ENCODE measurements at regions not wholly inside any gene's neighbourhood (a gene's known extent, or its start where the extent isn't known, plus 50 kb on each side); places are given as distances from the start of the nearest gene placed in this dataset.

DNA sequence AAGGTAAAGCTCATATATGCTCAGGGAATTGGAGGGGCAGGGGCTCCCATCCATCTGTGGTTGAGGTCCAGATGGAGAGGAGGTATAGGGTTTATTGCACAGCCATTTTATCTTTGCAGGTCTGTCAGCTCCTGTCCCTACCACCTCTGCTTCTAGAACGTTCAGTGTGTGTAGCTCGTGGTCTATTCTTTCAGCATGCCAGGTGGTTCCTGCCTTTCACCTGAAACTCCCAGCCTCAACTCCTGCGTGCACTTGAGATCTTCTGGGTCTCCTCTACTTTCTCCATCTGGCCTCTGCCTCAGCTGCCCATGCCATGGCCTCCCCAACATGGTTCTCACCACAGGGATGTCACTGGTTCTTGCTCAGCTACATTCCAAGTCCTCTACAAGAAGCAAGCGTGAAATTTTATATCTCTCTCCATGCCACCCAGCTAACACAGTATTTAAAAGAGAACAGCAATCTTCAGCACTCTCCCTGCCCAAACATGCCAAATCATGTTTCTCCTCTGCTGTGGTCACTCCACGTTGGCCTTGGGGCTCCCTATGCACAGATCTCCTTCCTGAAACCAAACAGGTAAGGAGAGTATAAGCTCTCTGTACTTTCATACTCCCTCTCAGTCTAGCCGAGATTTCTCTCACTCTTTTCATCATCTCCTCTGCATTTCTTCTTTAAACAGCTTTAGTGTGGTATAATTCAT, 157.8 kb upstream of the TRPC6 start:
- Histone ChIP-seq H3K4me3 (no peak overlapping the region), H3K27me3 (no peaks in the 10 kb centered on the region), H3K36me3 (replicated peaks in 1 of 2) (no peaks in the 10 kb centered on the region), H3K4me1 (replicated peaks in 1 of 2) (no peaks in the 10 kb centered on the region), H3K27ac (no peak overlapping the region), H3K9me3 (replicated peaks in 1 of 3) (no peaks in the 10 kb centered on the region)
- intact Hi-C loops (cut with DNase I), result no loop called here
- TF ChIP-seq POLR2A (IDR thresholded peaks at IDR 0.05), result no peak
- TF ChIP-seq, protein P1, sequence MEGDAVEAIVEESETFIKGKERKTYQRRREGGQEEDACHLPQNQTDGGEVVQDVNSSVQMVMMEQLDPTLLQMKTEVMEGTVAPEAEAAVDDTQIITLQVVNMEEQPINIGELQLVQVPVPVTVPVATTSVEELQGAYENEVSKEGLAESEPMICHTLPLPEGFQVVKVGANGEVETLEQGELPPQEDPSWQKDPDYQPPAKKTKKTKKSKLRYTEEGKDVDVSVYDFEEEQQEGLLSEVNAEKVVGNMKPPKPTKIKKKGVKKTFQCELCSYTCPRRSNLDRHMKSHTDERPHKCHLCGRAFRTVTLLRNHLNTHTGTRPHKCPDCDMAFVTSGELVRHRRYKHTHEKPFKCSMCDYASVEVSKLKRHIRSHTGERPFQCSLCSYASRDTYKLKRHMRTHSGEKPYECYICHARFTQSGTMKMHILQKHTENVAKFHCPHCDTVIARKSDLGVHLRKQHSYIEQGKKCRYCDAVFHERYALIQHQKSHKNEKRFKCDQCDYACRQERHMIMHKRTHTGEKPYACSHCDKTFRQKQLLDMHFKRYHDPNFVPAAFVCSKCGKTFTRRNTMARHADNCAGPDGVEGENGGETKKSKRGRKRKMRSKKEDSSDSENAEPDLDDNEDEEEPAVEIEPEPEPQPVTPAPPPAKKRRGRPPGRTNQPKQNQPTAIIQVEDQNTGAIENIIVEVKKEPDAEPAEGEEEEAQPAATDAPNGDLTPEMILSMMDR (IDR thresholded peaks at IDR 0.05), result no peak
- DNase-seq, result no peak
- 73 to 80% (median 79%) methylated on average over 6 of the region's 6 CpGs for WGBS, 4 donors

DNA sequence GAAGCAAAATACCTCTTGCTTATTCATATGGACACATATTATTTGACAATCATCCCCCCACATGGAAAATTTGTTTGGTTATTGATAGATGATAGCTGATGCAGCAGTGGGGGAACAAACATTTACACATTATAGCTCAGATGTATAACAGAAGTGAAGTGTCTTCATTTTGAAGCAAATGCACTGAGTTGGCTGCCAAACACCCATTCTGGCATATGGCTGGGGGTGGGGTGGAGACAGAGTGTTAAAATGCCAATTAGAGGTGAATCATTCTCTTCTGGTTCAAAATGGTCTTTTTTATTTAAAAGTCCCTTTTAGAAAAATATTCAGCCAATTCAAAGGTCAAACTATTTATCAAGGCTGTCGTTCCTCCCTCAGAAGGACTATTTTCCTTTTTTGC, 157.3 kb upstream of the TRPC6 start:
- Histone ChIP-seq H3K27ac (no peak overlapping the region), H3K4me1 (replicated peaks in 1 of 2) (no peaks in the 10 kb centered on the region), H3K36me3 (replicated peaks in 1 of 2) (no peaks in the 10 kb centered on the region), H3K27me3 (no peaks in the 10 kb centered on the region), H3K4me3 (no peak overlapping the region), H3K9me3 (replicated peaks in 1 of 3) (no peaks in the 10 kb centered on the region)
- DNase-seq, result no peak
- TF ChIP-seq POLR2A (IDR thresholded peaks at IDR 0.05), result no peak
- TF ChIP-seq, protein P1 (IDR thresholded peaks at IDR 0.05), result no peak
- intact Hi-C loops (cut with DNase I), result no loop called here
- WGBS, 4 donors, result 27 to 50% (median 35%) methylated on average over 1 of the region's 1 CpG

- no peak for DNase-seq
- 58 to 86% (median 66%) methylated on average over 1 of the region's 1 CpG for WGBS, 4 donors
- intact Hi-C loops (cut with DNase I), result no loop called here
These were observed 154.6 kb upstream of the TRPC6 start for GRCh38 chr11:101738452-101738851.

DNA sequence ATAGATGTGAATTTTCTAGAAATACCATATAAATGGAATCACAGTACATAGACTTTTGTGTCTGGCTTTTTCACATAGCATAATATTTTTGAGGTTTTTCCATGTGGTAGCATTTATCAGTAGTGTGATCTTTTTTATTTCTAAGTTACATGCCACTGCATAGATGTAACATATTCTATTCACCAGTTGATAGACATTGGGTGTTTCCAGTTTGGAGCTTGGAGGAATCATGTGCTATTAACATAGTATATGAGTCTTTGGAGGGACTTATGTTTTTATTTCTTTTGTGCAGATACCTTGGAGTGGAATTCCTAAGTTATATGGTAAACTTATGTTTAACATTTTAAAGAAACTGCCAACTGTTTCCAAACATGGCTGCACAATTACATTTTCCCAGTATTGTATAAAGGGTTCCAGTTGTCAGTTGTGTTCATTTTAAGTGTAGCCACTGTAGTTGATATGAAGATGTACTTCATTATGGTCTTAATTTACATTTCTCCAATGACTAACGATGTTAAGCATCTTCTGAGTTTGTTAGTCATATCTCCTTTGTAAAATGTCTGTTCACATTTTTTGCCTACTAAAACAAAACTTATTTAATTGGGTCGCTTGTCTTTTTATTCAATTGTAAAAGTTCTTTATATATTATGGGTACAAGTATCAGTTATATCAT, 145.7 kb upstream of the TRPC6 start:
- TF ChIP-seq, protein P1 (IDR thresholded peaks at IDR 0.05), result no peak
- TF ChIP-seq POLR2A (IDR thresholded peaks at IDR 0.05), result no peak
- no peak for DNase-seq
- no peaks in the 10 kb centered on the region for H3K27me3 ChIP-seq
- intact Hi-C loops (cut with DNase I), result no loop called here
- H3K4me3 ChIP-seq, result no peak overlapping the region
- 71 to 89% (median 75%) methylated on average over 2 of the region's 2 CpGs for WGBS, 4 donors
- no peaks in the 10 kb centered on the region for H3K9me3 ChIP-seq (replicated peaks in 1 of 3)
- H3K4me1 ChIP-seq (replicated peaks in 1 of 2), result no peaks in the 10 kb centered on the region
- no peak overlapping the region for H3K27ac ChIP-seq
- no peaks in the 10 kb centered on the region for H3K36me3 ChIP-seq (replicated peaks in 1 of 2)

More at GRCh38 chr11:101738452-101738851, 154.6 kb upstream of the TRPC6 start:
- no peaks in the 10 kb centered on the region for H3K36me3 ChIP-seq (replicated peaks in 1 of 2)
- no peak overlapping the region for H3K27ac ChIP-seq
- H3K4me1 ChIP-seq (replicated peaks in 1 of 2), result no peaks in the 10 kb centered on the region
- TF ChIP-seq POLR2A (IDR thresholded peaks at IDR 0.05), result no peak
- TF ChIP-seq, protein P1 (IDR thresholded peaks at IDR 0.05), result no peak
- H3K27me3 ChIP-seq, result no peaks in the 10 kb centered on the region
- H3K4me3 ChIP-seq, result no peak overlapping the region
- H3K9me3 ChIP-seq (replicated peaks in 1 of 3), result no peaks in the 10 kb centered on the region
